Ishikawa (cell line): ENCODE measurements at regions not wholly inside any gene's neighbourhood (a gene's known extent, or its start where the extent isn't known, plus 50 kb on each side); places are given as distances from the start of the nearest gene placed in this dataset.

Source experiments
- CEBPB ChIP-seq: IDR thresholded peaks from 2 replicates; pipeline ENCODE4 v1.6.1; 2012
- CREB1 ChIP-seq: IDR thresholded peaks from 2 replicates; pipeline ENCODE4 v1.6.1; 2012; ENCODE audit warnings: low read depth
- EGR1 ChIP-seq: IDR thresholded peaks from 2 replicates; pipeline ENCODE4 v1.6.1; 2012
- EP300 ChIP-seq: IDR thresholded peaks from 2 replicates; pipeline ENCODE4 v1.6.1; 2012; ENCODE audit warnings: borderline replicate concordance
- FOXM1 ChIP-seq: IDR thresholded peaks from 2 replicates; pipeline ENCODE4 v1.6.1; 2012; ENCODE audit warnings: low read depth, borderline replicate concordance
- NFIC ChIP-seq: IDR thresholded peaks from 2 replicates; pipeline ENCODE4 v1.6.1; 2012
- RAD21 ChIP-seq: IDR thresholded peaks from 2 replicates; pipeline ENCODE4 v1.6.1; 2012; ENCODE audit warnings: low read depth
- TCF12 ChIP-seq: IDR thresholded peaks from 2 replicates; pipeline ENCODE4 v1.6.1; 2012; ENCODE audit warnings: low read depth
- TEAD4 ChIP-seq: IDR thresholded peaks from 2 replicates; pipeline ENCODE4 v1.6.1; 2012
- YY1 ChIP-seq: IDR thresholded peaks from 2 replicates; pipeline ENCODE4 v1.6.1; 2012; ENCODE audit warnings: low read depth
- ZBTB7A ChIP-seq: IDR thresholded peaks from 2 replicates; pipeline ENCODE4 v1.6.1; 2012; ENCODE audit warnings: low read depth
- TF ChIP-seq, protein P1 (sequence below): IDR thresholded peaks from 2 replicates; pipeline ENCODE4 v1.6.1; 2012; ENCODE audit warnings: low read depth, mild to moderate bottlenecking
- TF ChIP-seq, protein P2 (sequence below): IDR thresholded peaks from 2 replicates; pipeline ENCODE4 v1.6.1; 2012
- TF ChIP-seq, protein P3 (sequence below): IDR thresholded peaks from 2 replicates; pipeline ENCODE4 v1.6.1; 2012

DNA sequence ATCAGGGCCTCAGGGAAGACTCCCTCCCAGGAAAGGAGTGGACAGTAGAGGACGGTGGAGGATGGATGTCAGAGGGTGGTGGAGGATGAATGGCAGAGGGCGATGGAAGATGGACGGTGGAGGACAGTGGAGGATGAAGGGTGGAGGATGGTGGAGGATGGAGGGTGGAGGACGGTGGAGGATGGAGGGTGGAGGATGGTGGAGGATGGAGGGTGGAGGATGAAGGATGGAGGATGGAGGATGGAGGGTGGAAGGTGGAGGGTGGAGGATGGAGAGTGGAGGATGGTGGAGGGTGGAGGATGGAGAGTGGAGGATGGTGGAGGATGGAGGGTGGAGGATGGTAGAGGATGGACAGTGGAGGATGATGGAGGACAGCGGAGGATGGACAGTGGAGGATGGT lies 95.9 kb downstream of the LRRC74A start:
- TF ChIP-seq TCF12 (no peak), TEAD4 (no peak), YY1 (no peak), ZBTB7A (no peak), CREB1 (no peak)
- TF ChIP-seq, protein P1, sequence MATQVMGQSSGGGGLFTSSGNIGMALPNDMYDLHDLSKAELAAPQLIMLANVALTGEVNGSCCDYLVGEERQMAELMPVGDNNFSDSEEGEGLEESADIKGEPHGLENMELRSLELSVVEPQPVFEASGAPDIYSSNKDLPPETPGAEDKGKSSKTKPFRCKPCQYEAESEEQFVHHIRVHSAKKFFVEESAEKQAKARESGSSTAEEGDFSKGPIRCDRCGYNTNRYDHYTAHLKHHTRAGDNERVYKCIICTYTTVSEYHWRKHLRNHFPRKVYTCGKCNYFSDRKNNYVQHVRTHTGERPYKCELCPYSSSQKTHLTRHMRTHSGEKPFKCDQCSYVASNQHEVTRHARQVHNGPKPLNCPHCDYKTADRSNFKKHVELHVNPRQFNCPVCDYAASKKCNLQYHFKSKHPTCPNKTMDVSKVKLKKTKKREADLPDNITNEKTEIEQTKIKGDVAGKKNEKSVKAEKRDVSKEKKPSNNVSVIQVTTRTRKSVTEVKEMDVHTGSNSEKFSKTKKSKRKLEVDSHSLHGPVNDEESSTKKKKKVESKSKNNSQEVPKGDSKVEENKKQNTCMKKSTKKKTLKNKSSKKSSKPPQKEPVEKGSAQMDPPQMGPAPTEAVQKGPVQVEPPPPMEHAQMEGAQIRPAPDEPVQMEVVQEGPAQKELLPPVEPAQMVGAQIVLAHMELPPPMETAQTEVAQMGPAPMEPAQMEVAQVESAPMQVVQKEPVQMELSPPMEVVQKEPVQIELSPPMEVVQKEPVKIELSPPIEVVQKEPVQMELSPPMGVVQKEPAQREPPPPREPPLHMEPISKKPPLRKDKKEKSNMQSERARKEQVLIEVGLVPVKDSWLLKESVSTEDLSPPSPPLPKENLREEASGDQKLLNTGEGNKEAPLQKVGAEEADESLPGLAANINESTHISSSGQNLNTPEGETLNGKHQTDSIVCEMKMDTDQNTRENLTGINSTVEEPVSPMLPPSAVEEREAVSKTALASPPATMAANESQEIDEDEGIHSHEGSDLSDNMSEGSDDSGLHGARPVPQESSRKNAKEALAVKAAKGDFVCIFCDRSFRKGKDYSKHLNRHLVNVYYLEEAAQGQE: no peak
- TF ChIP-seq, protein P2, sequence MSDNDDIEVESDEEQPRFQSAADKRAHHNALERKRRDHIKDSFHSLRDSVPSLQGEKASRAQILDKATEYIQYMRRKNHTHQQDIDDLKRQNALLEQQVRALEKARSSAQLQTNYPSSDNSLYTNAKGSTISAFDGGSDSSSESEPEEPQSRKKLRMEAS: no peak

DNA sequence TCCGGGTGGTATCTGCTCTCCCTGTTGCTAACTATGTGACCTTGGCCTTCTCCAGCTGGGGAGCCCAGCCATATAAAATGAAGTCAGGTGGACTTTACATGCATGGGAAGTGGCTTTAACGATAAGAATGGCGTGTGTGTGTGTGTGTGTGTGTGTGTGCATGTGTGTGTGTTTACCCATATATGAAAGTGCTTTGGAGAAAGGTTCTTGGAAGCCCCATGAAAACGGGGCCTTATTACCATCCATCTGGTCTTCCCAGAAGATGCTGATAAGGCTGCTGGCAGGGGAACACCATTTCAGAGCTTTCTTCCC lies 94.8 kb downstream of the LRRC74A start:
- no peak for TF ChIP-seq ZBTB7A

DNA sequence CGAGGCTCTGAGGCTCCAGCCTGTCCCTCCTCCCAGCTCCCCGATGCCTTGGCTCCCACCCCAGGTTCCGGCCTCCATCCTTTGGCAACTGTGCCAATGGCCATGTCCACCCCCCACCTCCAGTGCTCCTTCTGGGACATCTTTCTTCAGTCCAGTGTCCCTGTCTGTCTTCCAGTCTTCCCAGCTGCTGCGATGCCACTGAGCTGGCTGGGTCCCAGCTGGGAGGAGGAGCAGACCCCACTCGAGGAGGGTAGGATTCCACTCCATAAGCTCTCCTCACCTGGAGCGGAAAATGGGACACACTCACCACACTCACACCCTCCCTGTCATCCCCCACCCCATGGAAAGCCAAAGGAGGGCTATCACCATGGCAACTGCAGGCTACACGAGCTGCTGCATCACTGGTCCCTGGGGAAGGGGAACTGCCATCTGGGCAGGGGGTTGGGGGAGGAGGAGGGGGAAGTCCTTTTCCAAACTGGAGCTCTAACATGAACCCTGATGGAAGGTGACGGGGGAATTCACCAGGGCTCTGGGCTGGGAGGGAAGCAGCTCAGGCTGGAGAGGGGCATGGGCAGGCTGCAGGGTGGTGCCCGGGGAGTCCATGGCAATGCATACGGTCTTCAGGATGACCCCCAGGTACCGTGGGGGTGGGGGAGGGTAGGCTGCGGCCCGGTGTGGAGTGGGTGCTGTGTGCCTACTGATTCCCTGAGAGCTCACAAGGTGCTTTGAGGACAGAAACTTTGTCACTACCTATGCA lies 94.3 kb downstream of the LRRC74A start:
- TF ChIP-seq NFIC (no peak), EGR1 (no peak), FOXM1 (no peak), CREB1 (no peak), RAD21 (no peak), ZBTB7A (no peak), TEAD4 (no peak), CEBPB (no peak)
- TF ChIP-seq, protein P1: no peak

DNA sequence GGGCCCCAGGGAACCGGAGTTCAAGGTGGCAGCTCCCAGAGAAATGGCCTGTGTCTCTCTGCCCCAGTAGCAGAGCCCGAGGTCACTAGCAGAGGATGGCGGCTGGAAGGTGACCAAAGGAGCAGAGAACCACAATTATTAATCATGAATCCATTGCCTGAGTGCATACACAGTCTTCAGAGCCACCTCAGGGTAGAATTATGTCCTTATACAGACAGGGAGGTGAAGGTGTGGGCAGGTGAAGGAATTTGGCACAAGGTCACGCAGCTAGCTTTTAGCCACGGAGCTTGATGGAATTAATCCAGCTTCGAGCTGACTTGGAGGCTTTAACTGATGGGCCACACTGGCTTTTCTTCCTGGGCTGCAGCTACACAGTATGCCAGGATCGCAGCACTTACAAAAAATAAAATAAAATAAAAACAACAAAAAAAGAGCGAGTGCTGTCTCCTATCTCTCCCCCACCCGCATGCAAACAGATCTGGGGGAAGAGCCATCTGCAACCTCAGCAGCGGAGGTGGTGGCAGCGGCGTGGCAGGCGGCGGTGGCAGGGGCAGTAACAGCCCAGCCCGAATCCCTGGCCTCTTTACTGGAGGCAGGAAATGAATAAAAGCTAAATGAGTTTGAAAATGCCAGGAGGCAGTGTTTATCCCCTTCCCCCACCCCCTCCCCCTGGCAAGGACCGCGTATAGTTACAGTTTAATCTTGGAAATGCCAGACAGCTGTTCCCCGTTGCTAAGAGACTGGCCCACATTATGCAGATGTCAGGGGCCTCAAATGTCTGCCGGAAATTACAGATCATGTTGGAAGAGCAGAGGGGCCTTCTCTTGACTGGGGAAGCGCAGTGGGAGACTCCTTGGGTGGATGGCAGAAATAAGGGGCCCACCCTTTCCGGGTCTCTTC lies 93.5 kb downstream of the LRRC74A start:
- TF ChIP-seq ZBTB7A (no peak), TEAD4 (peak; percentile 53; the same call in 1 of the 2 replicates), EP300 (no peak), CEBPB (no peak), YY1 (no peak)
- TF ChIP-seq, protein P3, sequence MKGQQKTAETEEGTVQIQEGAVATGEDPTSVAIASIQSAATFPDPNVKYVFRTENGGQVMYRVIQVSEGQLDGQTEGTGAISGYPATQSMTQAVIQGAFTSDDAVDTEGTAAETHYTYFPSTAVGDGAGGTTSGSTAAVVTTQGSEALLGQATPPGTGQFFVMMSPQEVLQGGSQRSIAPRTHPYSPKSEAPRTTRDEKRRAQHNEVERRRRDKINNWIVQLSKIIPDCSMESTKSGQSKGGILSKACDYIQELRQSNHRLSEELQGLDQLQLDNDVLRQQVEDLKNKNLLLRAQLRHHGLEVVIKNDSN: no peak
- TF ChIP-seq, protein P1: no peak
